ENCODE measurements at regions not wholly inside any gene's neighbourhood (a gene's known extent, or its start where the extent isn't known, plus 50 kb on each side); places are given as distances from the start of the nearest gene placed in this dataset.

DNA sequence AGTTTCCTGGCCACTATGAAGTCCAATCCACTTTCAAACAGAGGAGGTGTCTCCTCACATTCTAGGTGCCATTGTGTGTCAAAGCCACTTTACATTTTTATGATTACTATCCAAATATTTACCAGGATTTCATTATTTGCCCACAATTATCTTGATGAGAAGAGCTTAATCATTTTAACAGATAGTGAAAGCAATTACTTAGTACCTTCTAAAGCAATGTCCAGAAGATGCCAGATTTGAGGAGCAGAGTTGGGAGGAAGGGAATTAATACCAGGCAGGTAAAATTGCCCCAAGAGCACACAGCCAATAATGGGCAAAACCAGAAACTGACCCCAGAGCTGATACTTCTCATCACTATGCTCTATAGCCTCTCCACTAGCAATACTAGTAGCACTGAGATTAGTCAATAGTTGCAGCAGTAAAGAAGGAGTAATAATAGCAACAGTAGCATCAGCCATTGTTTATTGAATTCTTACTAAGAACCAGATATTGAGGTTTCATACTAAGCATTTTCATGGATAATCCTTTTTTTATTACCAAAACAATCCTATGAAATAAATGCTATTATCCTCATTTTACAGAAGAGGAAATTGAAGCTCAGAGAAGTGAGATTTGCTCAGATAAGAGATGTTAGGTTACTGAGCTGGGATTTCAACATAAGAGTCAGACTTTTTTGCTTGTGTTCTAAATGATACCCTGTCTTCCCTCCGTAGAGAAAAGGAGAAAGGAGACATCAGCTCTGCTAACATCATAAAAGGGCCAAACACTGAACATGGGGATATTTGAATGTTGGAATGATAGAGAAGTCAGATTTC, 509.3 kb upstream of the CFAP20DC start:
- no peak for DNase-seq (ENCODE audit: low spot score)
- Histone ChIP-seq H3K36me3 (no peaks in the 10 kb centered on the region), H3K4me3 (no peak overlapping the region), H3K27ac (no peak overlapping the region), H3K9me3 (no peaks in the 10 kb centered on the region), H3K4me1 (ENCODE audit: control insufficient read depth in 1 of 2, low read depth in 2 of 2) (no peaks in the 10 kb centered on the region), H3K27me3 (replicated peaks; ENCODE audit: insufficient read depth) (no peaks in the 10 kb centered on the region)
- TF ChIP-seq, protein P1, sequence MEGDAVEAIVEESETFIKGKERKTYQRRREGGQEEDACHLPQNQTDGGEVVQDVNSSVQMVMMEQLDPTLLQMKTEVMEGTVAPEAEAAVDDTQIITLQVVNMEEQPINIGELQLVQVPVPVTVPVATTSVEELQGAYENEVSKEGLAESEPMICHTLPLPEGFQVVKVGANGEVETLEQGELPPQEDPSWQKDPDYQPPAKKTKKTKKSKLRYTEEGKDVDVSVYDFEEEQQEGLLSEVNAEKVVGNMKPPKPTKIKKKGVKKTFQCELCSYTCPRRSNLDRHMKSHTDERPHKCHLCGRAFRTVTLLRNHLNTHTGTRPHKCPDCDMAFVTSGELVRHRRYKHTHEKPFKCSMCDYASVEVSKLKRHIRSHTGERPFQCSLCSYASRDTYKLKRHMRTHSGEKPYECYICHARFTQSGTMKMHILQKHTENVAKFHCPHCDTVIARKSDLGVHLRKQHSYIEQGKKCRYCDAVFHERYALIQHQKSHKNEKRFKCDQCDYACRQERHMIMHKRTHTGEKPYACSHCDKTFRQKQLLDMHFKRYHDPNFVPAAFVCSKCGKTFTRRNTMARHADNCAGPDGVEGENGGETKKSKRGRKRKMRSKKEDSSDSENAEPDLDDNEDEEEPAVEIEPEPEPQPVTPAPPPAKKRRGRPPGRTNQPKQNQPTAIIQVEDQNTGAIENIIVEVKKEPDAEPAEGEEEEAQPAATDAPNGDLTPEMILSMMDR (IDR thresholded peaks at IDR 0.05) = no peak
- no peak for ATAC-seq (ENCODE audit: insufficient number of reproducible peaks, low FRiP score, low read depth)

DNA sequence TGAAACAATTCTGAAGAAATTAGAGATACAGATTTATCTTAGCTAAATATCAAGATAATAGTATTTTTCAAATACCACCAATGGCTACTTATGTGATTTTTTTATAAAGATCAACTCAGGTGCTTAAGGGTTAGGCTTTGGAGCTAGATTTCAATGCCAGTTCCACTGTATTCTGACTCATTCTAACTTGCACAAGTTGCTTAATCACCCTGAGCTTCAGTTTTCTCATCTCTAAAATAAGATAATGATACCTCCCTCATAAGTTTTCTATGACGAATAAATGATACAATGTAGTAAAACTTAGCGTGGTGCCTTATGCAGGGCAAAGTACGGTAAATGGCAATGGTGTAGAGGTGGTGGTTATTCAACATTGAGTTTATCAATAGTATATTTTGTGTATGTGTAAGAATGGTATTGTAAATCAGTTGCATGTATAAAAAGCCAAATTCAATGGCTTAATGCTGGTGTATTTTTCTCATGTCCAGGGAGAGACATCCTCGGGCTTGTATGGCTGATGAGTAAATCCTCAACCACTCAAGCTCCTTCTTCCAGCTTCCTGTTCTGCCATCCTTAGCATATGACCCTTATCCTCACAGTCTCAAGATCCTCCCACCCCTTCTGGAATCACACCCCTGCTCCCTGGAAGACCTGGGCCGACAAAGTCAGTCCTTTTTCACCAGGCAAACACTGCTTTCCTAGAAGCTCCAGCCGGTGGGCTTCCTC, 505.9 kb upstream of the CFAP20DC start:
- no peak for DNase-seq (ENCODE audit: low spot score)
- H3K4me1 ChIP-seq (ENCODE audit: control insufficient read depth in 1 of 2, low read depth in 2 of 2) = no peaks in the 10 kb centered on the region
- no peaks in the 10 kb centered on the region for H3K27me3 ChIP-seq (replicated peaks; ENCODE audit: insufficient read depth)
- H3K4me3 ChIP-seq = no peak overlapping the region
- no peaks in the 10 kb centered on the region for H3K36me3 ChIP-seq
- ATAC-seq (ENCODE audit: insufficient number of reproducible peaks, low FRiP score, low read depth) = no peak
- no peaks in the 10 kb centered on the region for H3K9me3 ChIP-seq
- no peak overlapping the region for H3K27ac ChIP-seq
- TF ChIP-seq, protein P1 (IDR thresholded peaks at IDR 0.05) = no peak

DNA sequence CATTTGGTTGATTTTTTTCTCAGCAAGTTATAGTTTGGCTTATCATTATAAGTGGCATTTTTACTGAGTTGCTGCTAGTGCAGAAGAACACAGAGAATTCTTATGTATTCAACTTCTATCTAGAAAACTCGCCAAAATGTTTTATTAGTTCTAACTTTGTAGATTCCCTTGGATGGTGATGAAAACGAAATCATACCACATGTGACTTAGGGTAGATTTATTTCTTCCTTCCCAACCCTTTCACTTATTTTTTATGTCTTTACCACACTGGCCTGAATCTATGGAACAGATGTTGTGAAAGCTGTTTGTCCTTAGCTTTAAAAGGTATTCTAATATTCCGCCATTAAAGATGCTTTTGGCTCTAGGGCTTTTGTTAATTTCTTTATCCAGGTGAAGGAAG, 503.3 kb upstream of the CFAP20DC start:
- Histone ChIP-seq H3K27ac (no peak overlapping the region), H3K27me3 (replicated peaks; ENCODE audit: insufficient read depth) (no peaks in the 10 kb centered on the region), H3K9me3 (no peaks in the 10 kb centered on the region), H3K4me3 (no peak overlapping the region), H3K36me3 (no peaks in the 10 kb centered on the region), H3K4me1 (ENCODE audit: control insufficient read depth in 1 of 2, low read depth in 2 of 2) (no peaks in the 10 kb centered on the region)
- no peak for ATAC-seq (ENCODE audit: insufficient number of reproducible peaks, low FRiP score, low read depth)
- DNase-seq (ENCODE audit: low spot score) = no peak
- TF ChIP-seq, protein P1 (IDR thresholded peaks at IDR 0.05) = no peak

DNA sequence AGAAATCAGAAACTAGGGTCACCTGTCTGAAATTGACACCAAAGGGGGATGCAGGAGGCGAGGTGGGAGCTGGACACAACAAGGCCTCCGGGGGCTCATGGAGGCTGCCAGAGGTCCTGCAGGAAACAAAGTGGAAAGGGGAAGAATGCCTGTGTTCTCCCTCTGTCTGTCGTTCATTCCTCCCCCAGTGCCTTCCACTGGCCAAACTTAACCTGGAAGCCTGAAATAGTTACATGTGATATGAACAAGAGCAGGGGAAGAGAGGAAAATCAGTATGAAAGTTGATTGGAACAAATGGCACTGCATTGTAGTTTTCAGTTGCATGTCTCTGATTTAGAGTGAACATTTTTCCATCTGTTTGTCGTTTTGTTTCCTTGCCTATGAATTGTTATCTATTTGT, 502.0 kb upstream of the CFAP20DC start:
- ATAC-seq (ENCODE audit: insufficient number of reproducible peaks, low FRiP score, low read depth) = no peak
- Histone ChIP-seq H3K27me3 (replicated peaks; ENCODE audit: insufficient read depth) (no peaks in the 10 kb centered on the region), H3K27ac (no peak overlapping the region), H3K4me1 (ENCODE audit: control insufficient read depth in 1 of 2, low read depth in 2 of 2) (no peaks in the 10 kb centered on the region), H3K4me3 (no peak overlapping the region), H3K9me3 (no peaks in the 10 kb centered on the region), H3K36me3 (no peaks in the 10 kb centered on the region)
- DNase-seq (ENCODE audit: low spot score) = no peak
- TF ChIP-seq, protein P1 (IDR thresholded peaks at IDR 0.05) = no peak

DNA sequence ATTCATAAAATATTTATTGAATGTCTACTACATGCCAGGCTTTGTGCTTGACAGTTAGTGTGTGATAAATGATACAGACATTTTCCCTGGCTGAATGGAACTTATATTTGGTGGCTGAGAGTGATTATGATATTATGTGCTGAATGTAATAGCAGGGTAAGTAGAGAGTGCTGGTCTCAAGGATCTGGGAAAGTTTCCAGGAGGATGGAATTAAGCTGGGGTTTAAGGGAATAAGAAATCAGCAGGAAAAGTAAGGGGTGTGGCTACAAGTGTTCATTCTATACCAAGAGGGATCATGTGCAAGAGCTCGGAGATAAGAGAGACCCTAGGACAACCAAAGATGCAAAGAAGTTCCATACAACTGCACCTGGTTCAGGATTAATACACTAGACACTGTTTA, 500.1 kb upstream of the CFAP20DC start:
- Histone ChIP-seq H3K4me1 (ENCODE audit: control insufficient read depth in 1 of 2, low read depth in 2 of 2) (peaks cover 0 to 9% of the 10 kb centered on the region in 2 donors), H3K4me3 (no peak overlapping the region), H3K27me3 (replicated peaks; ENCODE audit: insufficient read depth) (no peaks in the 10 kb centered on the region), H3K36me3 (no peaks in the 10 kb centered on the region), H3K9me3 (no peaks in the 10 kb centered on the region), H3K27ac (no peak overlapping the region)
- no peak for ATAC-seq (ENCODE audit: insufficient number of reproducible peaks, low FRiP score, low read depth)
- no peak for DNase-seq (ENCODE audit: low spot score)
- TF ChIP-seq, protein P1 (IDR thresholded peaks at IDR 0.05) = no peak
